MM.1S (cell line): ENCODE measurements at regions not wholly inside any gene's neighbourhood (a gene's known extent, or its start where the extent isn't known, plus 50 kb on each side); places are given as distances from the start of the nearest gene placed in this dataset.

Experiments
- EZH2 ChIP-seq: fragments of 300-600 bp; sonication (generic); optimal IDR thresholded peaks from 2 replicates; pipeline ENCODE3; 2017; ENCODE audit warnings: low read depth, mild to moderate bottlenecking, antibody characterized with exemption, low read length, mixed read lengths
- TF ChIP-seq, protein P1 (sequence below): fragments of 300-600 bp; sonication (generic); IDR thresholded peaks from 2 replicates; pipeline ENCODE4 v1.5.1; 2016; ENCODE audit warnings: antibody characterized with exemption, low read length, mixed read lengths

- TF ChIP-seq, protein P1, sequence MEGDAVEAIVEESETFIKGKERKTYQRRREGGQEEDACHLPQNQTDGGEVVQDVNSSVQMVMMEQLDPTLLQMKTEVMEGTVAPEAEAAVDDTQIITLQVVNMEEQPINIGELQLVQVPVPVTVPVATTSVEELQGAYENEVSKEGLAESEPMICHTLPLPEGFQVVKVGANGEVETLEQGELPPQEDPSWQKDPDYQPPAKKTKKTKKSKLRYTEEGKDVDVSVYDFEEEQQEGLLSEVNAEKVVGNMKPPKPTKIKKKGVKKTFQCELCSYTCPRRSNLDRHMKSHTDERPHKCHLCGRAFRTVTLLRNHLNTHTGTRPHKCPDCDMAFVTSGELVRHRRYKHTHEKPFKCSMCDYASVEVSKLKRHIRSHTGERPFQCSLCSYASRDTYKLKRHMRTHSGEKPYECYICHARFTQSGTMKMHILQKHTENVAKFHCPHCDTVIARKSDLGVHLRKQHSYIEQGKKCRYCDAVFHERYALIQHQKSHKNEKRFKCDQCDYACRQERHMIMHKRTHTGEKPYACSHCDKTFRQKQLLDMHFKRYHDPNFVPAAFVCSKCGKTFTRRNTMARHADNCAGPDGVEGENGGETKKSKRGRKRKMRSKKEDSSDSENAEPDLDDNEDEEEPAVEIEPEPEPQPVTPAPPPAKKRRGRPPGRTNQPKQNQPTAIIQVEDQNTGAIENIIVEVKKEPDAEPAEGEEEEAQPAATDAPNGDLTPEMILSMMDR, result no peak
- TF ChIP-seq EZH2, result no peak
Measured at GRCh38 chr10:33064706-33065105, 106.7 kb upstream of the ITGB1 start.
